Osteoblast (primary cell): ENCODE measurements at regions not wholly inside any gene's neighbourhood (a gene's known extent, or its start where the extent isn't known, plus 50 kb on each side); places are given as distances from the start of the nearest gene placed in this dataset.

Experiments used
- DNase-seq: peaks from one replicate; pipeline ENCODE4 v3.0.0; 2011; ENCODE audit warnings: low spot score, mixed read lengths; ENCODE audit not compliant: insufficient read length; ENCODE audit errors: missing footprints
- H2AFZ ChIP-seq: 2 replicates; pipeline ENCODE4 v1.6.0; 2011; ENCODE audit warnings: mild to moderate bottlenecking, low read length
- H3K27ac ChIP-seq: 2 replicates; pipeline ENCODE4 v1.5.1; 2011; ENCODE audit warnings: mild to moderate bottlenecking, low read depth, low read length, moderate library complexity
- H3K27me3 ChIP-seq: 2 replicates; pipeline ENCODE4 v1.6.0; 2012; ENCODE audit warnings: mild to moderate bottlenecking, control low read depth, inconsistent platforms, low read length, moderate library complexity; ENCODE audit not compliant: insufficient read depth
- H3K36me3 ChIP-seq: 2 replicates; pipeline ENCODE4 v1.5.1; 2011; ENCODE audit warnings: mild to moderate bottlenecking, low read length, control low read depth, moderate library complexity; ENCODE audit not compliant: insufficient read depth
- H3K4me1 ChIP-seq: 2 replicates; pipeline ENCODE4 v1.5.1; 2011; ENCODE audit warnings: mild to moderate bottlenecking, low read length, control low read depth, moderate library complexity; ENCODE audit not compliant: insufficient read depth
- H3K4me2 ChIP-seq: 2 replicates; pipeline ENCODE4 v1.6.0; 2011; ENCODE audit warnings: mild to moderate bottlenecking, low read length; ENCODE audit not compliant: insufficient read depth
- H3K4me3 ChIP-seq: fragments of 200-600 bp; sonication (generic); 3 replicates; pipeline ENCODE4 v1.5.1; 2012; ENCODE audit warnings: mild to moderate bottlenecking, low read length, inconsistent platforms; ENCODE audit not compliant: insufficient read depth
- H3K79me2 ChIP-seq: 2 replicates; pipeline ENCODE4 v1.6.0; 2012; ENCODE audit warnings: mild to moderate bottlenecking, low read length, control low read depth, inconsistent platforms; ENCODE audit not compliant: insufficient read depth
- H3K9me3 ChIP-seq: 2 replicates; pipeline ENCODE4 v1.5.1; 2011; ENCODE audit warnings: low read depth, low read length, control low read depth
- H4K20me1 ChIP-seq: 2 replicates; pipeline ENCODE4 v1.6.0; 2012; ENCODE audit warnings: mild to moderate bottlenecking, low read length, control low read depth; ENCODE audit not compliant: insufficient read depth
- TF ChIP-seq, protein P1 (sequence below): IDR thresholded peaks from 2 replicates; pipeline ENCODE4 v1.5.1; 2011; ENCODE audit warnings: mild to moderate bottlenecking, low read depth, low read length, moderate library complexity; ENCODE audit errors: extremely low read depth

DNA sequence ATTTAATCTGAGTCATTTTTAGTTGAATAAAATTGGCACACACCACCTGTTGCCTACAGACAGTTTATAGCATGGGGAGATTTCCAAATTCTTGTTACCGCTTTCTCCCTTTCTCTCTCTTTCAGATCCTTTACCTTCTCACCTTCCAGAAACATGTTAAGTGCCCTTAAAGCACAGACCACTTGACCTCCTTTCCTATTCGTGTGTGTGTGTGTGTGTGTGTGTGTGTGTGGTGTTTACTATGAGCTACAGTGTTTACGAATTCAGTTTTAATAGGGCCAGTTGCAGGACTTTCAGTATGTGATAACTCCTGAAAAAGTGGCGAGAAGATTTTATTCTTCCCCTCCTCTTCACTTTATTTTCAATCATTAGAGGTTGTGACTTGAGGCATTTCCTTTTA lies 258.1 kb downstream of the BMP2 start:
- no peaks in the 10 kb centered on the region for H3K79me2 ChIP-seq
- no peak overlapping the region for H3K4me2 ChIP-seq
- no peak for DNase-seq
- H2AFZ ChIP-seq = no peak overlapping the region
- no peaks in the 10 kb centered on the region for H3K36me3 ChIP-seq
- no peaks in the 10 kb centered on the region for H3K4me1 ChIP-seq
- TF ChIP-seq, protein P1, sequence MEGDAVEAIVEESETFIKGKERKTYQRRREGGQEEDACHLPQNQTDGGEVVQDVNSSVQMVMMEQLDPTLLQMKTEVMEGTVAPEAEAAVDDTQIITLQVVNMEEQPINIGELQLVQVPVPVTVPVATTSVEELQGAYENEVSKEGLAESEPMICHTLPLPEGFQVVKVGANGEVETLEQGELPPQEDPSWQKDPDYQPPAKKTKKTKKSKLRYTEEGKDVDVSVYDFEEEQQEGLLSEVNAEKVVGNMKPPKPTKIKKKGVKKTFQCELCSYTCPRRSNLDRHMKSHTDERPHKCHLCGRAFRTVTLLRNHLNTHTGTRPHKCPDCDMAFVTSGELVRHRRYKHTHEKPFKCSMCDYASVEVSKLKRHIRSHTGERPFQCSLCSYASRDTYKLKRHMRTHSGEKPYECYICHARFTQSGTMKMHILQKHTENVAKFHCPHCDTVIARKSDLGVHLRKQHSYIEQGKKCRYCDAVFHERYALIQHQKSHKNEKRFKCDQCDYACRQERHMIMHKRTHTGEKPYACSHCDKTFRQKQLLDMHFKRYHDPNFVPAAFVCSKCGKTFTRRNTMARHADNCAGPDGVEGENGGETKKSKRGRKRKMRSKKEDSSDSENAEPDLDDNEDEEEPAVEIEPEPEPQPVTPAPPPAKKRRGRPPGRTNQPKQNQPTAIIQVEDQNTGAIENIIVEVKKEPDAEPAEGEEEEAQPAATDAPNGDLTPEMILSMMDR = no peak
- H3K27me3 ChIP-seq = no peaks in the 10 kb centered on the region
- no peak overlapping the region for H3K27ac ChIP-seq
- H4K20me1 ChIP-seq = no peaks in the 10 kb centered on the region
- H3K4me3 ChIP-seq = no peak overlapping the region
- peaks cover 4% of the 10 kb centered on the region for H3K9me3 ChIP-seq

DNA sequence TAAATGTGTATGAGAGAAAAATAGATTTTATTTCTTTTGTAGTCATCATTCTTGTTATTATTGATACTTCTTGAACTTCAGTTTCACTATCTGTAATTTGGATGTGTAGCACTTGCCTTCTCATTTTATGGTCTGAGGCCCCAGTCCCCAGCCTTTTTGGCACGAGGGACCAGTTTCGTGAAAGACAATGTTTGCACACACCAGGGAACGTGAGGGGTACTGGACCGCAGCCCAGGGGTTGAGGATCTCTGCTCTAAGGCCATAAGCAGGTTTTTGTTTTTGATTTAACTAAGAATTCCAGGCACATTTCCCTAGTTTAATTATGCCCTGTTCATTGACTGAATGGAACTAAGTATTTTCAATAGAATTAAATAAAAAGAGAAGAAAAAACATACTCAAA lies 261.5 kb downstream of the BMP2 start:
- Histone ChIP-seq H4K20me1 (no peaks in the 10 kb centered on the region), H3K27ac (no peak overlapping the region), H3K27me3 (no peaks in the 10 kb centered on the region), H3K4me1 (no peaks in the 10 kb centered on the region), H3K4me2 (no peak overlapping the region), H2AFZ (no peak overlapping the region), H3K4me3 (no peak overlapping the region), H3K9me3 (no peaks in the 10 kb centered on the region), H3K36me3 (no peaks in the 10 kb centered on the region), H3K79me2 (no peaks in the 10 kb centered on the region)
- TF ChIP-seq, protein P1 = no peak
- DNase-seq = no peak

DNA sequence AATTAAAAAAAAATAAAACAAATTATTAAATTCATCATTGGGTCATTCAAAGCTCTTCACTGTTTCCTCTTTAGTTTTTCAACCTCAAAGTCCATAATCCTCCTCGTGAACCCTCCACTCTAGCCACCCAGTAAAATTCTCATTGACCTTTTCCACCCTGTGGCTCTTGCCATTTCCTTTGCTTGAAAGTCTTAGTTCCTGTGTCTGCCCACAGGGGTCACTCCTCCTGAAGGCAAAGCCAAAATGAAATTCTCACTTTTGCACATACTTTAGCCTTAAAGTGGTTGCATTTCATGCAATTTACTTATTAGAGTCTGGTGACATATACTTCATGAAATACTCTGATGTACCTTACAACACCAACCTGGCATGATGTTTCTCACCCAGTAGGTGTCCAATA lies 263.7 kb downstream of the BMP2 start:
- Histone ChIP-seq H3K36me3 (no peaks in the 10 kb centered on the region), H3K4me2 (no peak overlapping the region), H2AFZ (no peak overlapping the region), H3K4me1 (no peaks in the 10 kb centered on the region), H3K4me3 (no peak overlapping the region), H3K79me2 (no peaks in the 10 kb centered on the region), H3K9me3 (no peaks in the 10 kb centered on the region), H3K27me3 (no peaks in the 10 kb centered on the region), H4K20me1 (no peaks in the 10 kb centered on the region), H3K27ac (no peak overlapping the region)
- DNase-seq = no peak
- TF ChIP-seq, protein P1 = no peak

DNA sequence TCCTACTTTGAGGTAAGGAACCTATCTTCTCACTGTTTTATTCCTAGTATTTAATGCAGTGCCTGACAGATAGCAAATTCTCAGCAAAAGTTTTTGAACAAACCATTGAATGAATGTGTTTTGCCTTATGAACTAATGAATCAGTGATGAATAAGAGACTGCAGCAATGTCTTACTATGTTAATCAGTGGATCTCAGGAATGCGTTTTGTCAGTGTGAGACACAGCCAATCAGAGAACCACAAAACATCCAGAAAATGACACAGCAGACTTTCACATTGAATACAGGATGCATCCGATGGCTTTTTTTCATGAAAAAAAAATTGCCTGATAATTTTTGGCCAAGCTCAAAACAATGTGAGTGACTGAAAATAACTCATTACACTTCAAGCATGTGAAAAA lies 270.5 kb downstream of the BMP2 start:
- no peaks in the 10 kb centered on the region for H3K27me3 ChIP-seq
- no peaks in the 10 kb centered on the region for H4K20me1 ChIP-seq
- TF ChIP-seq, protein P1 = no peak
- H2AFZ ChIP-seq = no peak overlapping the region
- H3K36me3 ChIP-seq = no peaks in the 10 kb centered on the region
- H3K4me3 ChIP-seq = no peak overlapping the region
- no peak overlapping the region for H3K4me2 ChIP-seq
- no peak for DNase-seq
- no peaks in the 10 kb centered on the region for H3K4me1 ChIP-seq
- H3K79me2 ChIP-seq = no peaks in the 10 kb centered on the region
- H3K9me3 ChIP-seq = no peaks in the 10 kb centered on the region
- H3K27ac ChIP-seq = no peak overlapping the region
